HG03139 (cell line): ENCODE measurements at regions not wholly inside any gene's neighbourhood (a gene's known extent, or its start where the extent isn't known, plus 50 kb on each side); places are given as distances from the start of the nearest gene placed in this dataset.
"Not testable (repeated sequence)": the region's sequence is repeated elsewhere in the genome, so short reads cannot be mapped to it uniquely, and the experiment has no call there.

ENCODE experiments used
- ATAC-seq: cut with Tn5 transposase; IDR thresholded peaks from one replicate; pipeline ENCODE4 v1.9.1; 2021; ENCODE audit not compliant: unreplicated experiment

GRCh38 chr18:49731860-49732311 lies 81.4 kb downstream of the ACAA2 start:
- no peak for ATAC-seq

DNA sequence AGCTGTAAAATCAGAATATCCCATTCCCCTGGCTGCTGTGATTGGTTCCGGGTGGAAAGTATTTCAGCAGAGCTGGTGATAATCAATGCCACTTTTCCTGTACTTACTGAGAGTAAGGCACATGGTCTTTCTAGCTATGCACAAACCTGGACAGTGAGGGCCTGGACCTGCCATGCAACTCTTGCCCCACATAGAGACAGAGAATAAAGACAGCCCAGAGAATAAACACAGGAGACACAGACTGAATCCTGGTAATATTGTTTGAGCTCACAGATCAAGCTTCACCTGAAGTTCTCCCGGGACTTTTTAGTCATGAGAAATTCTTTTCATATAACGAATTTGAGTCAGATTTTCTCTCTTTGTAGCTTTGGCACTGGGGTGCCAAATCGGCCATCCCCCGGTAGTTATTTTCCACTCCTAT lies 81.9 kb downstream of the ACAA2 start:
- no peak for ATAC-seq

- no peak for ATAC-seq
Observed at GRCh38 chr18:49730951-49731391, 82.4 kb downstream of the ACAA2 start.

DNA sequence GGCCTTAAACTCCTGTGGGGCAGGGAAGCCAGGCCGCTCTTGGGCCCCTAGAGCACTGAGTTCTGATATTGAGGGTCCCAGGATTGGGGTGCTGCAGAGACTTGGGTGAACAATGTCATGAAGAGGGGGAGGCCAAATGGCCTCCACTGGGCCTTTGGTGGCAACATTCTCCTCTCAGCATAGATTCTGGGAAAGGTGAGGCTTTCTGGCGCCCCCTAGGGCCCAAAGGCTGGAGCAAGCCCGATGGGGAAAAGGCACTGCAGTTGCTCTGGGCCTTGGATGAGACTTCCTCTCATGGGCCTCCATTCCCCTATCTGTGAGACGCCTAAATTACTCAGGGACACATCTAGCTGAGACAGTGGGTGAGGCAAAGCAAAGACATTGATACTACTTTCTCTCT lies 84.8 kb downstream of the ACAA2 start:
- no peak for ATAC-seq

DNA sequence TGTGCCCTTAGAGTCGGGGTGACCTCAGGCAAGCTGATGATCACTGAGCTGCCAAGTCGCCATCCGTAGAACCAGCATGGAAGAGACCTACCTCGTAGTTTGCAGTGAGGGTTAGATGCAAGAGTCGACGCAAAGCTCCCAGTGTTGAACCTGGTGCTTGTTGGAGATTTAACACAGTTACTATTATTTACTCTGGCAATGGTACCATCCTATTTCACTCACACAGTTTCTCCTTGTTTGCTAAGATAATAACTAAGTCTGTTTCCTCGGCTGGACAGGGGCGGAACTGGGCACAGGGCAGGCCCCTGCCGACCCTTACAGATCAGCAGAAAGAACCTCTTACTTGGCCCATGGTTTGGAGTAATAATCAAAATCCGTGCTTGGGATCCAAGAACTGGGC lies 85.5 kb downstream of the ACAA2 start:
- ATAC-seq: no peak

DNA sequence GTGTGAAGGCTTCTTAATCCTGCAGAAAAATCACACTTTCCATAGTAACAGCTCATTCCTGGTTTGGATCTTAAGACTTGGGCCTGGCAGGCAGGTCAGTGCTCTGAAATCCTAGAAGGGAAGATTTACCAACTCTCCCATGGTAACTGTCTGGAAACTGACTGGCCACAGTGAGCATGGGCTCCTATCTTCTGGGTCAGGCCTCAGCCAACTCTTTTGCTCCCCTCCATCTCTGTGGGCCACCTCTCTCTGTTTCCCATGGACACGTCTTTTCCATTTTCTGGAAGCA lies 86.7 kb downstream of the ACAA2 start:
- no peak for ATAC-seq

DNA sequence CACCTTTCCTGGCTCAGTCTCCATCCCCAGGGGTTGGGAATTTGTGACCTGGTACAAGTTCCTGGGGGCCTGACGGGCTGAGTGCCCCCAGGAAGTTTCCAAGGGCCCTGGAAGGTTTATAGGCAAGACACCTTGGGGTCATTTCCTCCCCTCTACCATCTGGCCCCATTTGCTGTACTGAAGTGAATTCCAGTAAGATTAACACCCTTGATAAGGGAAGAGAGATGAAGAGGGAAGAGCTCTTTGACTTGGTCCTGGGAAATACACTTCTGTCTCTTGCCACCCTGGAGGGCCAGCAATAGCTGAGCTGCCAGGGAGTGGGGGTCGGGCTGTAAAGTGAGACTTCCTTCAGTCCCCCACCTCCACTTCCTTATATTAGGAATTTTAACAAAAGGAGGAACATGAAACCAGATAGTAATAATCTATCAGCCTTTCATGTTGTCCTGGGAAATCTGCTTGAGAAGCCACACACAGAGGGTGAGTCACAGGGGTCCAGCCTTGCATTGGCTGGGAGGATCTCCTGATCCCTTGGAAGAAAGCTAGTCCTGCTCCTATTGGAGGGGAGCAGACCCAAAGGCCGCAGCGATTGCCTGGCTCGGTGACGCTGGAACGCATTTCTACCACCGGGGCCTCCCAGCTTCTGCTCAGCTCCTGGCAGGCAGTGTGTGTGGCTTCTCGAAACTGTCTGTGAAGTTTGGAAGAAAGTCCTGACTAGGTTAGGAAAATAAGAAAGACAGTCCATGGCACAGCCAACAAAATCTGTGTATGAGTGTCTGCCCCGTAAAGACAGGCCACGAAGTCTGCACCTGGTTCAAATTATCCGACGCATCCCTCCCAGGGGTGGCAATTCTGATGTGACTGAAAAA lies 87.3 kb downstream of the ACAA2 start:
- no peak for ATAC-seq

DNA sequence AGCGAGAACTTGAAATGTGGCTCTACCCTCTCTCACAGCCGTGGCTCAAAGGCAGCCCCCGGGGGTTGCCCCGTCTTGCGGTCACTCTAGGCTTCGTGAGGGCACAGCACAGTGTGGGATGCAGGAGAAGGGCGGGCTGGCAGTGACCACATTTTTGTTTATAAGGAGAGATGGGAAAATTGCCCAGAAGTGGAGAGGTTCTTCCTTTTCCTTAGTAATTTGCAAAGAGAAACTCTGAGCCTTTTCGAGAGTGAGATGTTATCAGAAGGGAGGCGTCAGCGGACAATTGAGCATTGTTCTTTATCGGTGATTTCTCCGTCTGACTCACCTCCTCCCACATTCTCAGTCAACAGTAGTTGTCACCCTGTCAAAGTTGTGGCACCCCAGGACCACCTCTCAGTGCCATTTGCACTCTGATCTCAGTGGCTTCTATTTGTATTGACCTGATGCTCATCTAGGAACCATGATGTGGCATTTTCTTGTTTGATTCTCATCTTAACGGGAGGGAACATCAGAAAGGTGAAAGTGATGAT lies 89.6 kb downstream of the ACAA2 start:
- no peak for ATAC-seq

DNA sequence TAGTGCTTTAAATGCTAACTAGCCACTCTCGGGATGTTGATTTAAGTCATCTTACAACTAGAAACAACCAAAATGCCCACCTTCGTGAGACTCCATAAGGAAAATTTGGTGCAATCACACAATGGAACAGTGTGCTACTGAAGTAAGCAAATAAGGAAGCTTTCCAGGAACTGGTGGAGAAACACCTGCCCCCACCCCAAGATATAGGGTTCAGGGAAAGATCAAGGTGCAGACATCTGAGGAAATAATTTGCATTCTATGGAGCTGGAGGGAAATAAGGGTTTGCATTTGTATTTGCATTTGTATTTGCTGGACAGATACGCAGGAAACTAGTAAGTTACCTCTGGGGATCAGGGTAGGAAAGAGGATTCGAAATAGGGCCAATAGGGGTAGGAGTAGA lies 90.9 kb downstream of the ACAA2 start:
- ATAC-seq: no peak

- no peak for ATAC-seq
Observed at GRCh38 chr18:49721981-49722380, 91.4 kb downstream of the ACAA2 start.

GRCh38 chr18:49720944-49721343 lies 92.4 kb downstream of the ACAA2 start:
- not testable (repeated sequence) for ATAC-seq

- ATAC-seq: no peak
Observed at GRCh38 chr18:49717617-49718016, 95.7 kb downstream of the ACAA2 start.

DNA sequence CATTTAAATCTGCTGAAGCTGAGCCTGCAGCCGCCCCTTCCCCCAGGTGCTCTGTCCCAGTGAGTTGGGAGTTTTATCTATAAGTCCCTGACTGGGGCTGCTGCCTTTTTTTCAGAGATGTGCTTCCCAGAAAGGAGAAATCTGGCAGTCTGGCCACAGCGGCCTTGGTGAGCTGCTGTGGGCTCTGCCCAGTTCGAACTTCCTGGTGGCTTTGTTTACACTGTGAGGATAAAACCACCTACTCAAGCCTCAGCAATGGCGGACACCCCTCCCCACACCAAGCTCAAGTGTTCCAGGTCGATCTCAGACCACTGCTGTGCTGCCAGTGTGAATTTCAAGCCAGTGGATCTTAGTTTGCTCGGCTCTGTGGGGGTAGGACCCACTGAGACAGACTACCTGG lies 97.3 kb downstream of the ACAA2 start:
- no peak for ATAC-seq

GRCh38 chr18:49709347-49709690 lies 104.0 kb downstream of the ACAA2 start:
- ATAC-seq: no peak

DNA sequence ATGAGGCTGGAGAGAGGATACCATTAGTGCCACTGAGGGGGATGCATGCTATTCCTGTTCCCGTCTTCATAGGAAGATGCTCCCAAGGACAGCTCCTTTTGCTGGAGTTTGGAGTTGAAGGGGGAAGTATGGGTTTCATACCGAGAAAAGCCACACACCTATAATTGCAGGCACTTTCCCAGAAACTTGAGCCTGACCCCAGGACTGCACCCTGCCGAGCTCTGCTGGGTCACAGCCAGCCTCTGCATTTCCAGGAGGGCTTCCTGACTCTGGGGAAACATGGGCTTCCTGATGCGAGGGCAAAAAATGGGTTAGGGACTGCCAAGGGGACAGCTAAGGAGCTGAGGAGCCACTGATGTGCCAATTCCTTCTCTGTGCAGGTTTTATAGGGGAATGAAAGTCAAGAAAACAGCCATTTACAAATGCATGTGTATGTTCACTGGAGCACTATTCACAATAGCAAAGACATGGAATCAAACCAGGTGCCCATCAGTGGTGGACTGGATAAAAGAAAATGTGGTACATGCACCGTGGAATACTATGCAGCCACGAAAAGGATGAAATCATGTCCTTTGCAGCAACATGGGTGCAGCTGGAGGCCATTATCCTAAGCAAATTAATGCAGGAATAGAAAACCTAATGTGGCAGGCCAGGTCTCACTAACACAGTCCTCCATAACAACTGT lies 104.5 kb downstream of the ACAA2 start:
- no peak for ATAC-seq

DNA sequence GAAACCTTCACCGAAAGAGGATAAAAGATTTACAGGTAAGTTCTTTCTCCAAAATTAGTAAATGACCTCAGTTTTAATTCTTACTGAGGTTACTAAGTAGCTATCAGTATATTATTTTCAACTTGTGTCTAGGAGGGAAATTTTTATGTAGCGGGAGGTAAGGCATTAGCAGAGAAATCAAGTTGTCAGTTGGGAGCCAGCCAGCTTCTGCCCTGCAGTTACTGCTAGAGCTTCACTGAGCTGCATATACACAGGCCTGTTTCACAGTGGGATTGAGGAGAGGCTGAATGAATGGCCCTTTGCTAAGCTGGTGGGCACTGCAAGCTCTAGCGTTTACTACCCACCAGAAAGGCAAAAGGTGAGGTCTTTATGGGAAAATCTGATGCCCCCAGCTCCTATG lies 105.7 kb downstream of the ACAA2 start:
- no peak for ATAC-seq

GRCh38 chr18:49704334-49704733 lies 109.0 kb downstream of the ACAA2 start:
- no peak for ATAC-seq

DNA sequence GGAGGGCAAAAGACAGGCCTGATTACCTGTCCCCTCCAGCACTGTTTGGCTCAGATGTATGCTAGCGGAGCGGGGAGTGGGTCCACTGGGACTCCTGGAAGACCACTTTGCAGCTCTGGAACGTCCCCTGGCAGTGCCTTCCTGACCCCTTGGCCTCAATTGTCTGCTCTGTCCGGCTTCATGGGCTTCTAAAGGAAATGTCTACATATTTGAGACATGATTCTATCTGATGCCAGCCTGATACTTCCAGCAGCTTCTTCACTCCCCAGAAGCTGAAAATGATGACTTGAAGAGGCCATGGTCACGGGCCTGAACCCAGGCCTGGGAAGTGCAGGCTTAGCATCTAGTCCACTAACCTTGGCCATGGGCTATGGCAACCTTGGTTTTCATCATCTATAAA lies 112.1 kb downstream of the ACAA2 start:
- ATAC-seq: no peak

- no peak for ATAC-seq
Observed at GRCh38 chr18:49699303-49699702, 114.0 kb downstream of the ACAA2 start.

GRCh38 chr18:49698525-49699025 lies 114.8 kb downstream of the ACAA2 start:
- no peak for ATAC-seq

DNA sequence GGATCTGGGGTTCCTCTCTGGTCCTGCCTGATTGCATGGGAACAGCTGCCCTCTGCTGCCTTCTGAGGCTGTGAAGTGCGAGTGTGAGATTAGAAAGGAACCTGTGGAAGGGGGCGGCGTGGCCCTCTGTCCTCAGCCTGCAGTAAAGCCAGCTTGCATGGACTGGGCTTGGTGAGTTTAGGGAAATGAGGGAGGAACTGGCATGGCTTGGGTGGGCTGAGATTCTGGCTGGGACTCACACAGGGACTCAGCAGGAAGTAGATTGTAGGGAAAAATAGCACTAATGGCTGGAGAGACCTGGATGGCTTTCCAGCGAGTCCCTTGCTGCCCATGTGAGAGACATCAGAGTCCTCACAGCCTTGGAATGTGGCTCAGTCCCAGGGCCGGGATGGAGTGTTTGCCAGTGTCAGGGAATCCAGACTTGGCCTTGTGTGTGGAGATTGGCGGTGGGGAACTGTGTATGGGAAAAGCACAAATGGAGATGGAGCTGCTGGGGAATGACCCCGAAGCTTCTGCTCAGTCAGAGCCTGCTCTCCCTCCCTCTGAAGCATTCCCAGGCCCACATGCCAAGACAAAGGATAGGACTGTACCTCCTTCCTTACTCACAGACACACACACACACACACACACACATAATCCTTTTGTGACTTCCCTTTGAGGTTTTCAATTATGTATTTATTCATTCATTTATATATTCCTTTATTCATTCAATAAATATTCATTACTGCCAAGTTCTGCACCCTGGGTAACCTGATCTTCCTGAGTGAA lies 115.4 kb downstream of the ACAA2 start:
- no peak for ATAC-seq
